ENCODE measurements at regions not wholly inside any gene's neighbourhood (a gene's known extent, or its start where the extent isn't known, plus 50 kb on each side); places are given as distances from the start of the nearest gene placed in this dataset.

DNA sequence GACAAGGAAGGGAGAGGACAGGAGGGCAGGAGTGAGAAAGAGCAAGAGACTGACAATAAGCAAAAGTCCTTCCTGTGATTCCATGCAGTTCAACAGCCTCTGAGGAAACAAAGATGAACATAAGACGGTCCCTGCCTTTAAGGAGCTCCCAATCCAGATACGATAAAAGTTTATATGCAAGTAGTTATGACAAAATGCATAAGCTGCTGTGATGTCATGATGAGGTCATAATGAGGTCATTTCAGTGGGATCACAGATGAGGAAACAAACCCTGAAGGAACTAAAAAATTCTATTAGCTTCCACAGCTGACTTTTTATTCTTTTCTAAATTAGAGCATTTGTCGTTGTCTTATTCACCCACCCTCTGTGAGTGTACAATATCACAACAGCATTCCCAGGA lies 458.5 kb upstream of the ACVR2A start:
- no peak for FAIRE-seq
- DNase-seq (ENCODE audit: insufficient read length, low spot score) = no peak

- no peak for DNase-seq (ENCODE audit: insufficient read length, low spot score)
- FAIRE-seq = no peak
These were observed 459.2 kb upstream of the ACVR2A start for GRCh38 chr2:147385600-147385999.

GRCh38 chr2:147384659-147385058 lies 460.2 kb upstream of the ACVR2A start:
- FAIRE-seq = no peak
- DNase-seq (ENCODE audit: insufficient read length, low spot score) = no peak

DNA sequence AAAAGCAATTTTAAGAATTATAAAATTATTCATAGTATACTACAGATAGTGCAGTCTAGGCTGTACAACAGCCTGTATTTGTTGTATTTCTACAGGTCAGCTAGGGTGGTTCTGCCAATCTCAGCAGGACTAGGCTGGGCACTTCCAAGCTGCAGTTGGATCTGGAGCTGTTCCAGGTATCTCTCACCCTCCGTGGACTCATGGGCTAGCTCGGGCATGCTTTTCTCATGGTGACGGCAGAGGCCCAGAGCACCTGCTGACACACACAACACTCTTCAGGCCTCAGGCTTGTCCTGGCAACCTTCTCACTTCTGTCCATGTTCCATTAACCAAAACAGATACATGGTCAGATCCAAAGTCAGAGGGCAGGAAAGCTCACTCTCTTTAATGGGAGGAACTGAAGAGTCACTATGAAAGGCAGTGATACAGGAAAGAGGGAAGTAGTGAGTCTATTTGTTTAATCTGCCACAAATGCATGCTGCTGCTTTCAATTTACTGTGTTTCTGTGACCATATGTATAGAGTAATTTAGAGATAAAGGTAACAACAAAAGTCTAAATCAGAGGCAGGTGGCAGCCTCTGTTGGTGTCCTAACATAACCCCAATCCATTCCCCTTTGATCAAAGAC lies 462.4 kb upstream of the ACVR2A start:
- FAIRE-seq (no peak), DNase-seq (ENCODE audit: insufficient read length, low spot score) (no peak)

DNA sequence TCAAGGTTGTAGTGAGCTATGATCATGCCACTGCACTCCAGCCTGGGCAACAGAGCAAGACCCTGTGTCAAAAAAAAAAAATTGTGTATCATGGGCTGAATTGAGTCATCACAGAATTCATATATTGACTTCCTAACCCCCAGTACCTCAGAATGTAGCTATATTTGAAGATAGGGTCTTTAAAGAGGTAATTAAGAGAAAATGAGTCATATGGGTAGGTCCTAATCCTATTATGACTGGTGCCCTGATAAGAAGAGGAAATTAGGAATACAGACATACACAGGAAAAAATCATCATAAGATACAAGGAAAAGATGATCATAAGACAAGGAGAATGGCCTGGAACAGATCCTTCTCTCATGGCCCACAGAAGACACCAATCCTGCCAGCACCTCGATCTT lies 466.4 kb upstream of the ACVR2A start:
- no peak for FAIRE-seq
- DNase-seq (ENCODE audit: insufficient read length, low spot score) = no peak

DNA sequence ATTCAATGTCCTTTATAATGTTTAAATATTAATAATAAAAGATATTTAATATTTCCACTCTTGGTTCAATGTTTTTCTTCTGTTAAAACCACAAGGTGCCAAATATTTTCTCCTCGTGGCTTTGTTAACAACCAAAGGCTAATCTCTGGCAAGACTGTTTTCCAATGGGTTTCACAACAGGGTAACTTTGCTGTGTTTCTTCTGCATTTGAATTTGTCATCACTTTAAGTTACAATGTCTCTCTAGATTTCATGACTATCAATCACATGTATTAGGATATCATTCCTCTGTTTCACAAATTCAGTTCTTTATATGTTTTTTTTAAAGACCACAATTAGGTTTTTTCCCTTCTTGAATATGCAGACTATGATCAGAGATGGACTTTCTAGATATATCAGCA lies 469.8 kb upstream of the ACVR2A start:
- FAIRE-seq (no peak), DNase-seq (ENCODE audit: insufficient read length, low spot score) (no peak)

- DNase-seq (ENCODE audit: insufficient read length, low spot score) (no peak), FAIRE-seq (no peak)
These were observed 470.4 kb upstream of the ACVR2A start for GRCh38 chr2:147374423-147374811.

GRCh38 chr2:147373800-147374422 lies 470.9 kb upstream of the ACVR2A start:
- no peak for FAIRE-seq
- DNase-seq (ENCODE audit: insufficient read length, low spot score) = no peak

DNA sequence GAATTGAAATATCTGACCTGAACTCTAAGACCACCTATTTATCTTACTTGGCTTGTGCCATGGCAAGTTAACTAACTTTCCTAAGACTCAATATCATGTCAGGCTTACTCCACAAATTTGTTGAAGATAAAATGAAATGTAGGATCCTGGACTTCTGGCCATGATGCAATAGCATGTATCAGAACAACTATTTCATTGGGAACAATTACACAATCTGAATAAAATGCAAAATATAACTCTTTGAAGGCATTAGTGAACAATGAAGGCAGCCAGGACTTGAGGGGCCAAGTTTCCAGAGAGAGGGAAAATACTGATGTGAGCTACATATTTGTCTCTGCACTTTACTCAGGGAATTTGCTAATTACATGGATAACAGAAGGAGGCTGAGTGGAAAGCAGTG lies 476.5 kb upstream of the ACVR2A start:
- DNase-seq (ENCODE audit: insufficient read length, low spot score) = no peak
- no peak for FAIRE-seq

DNA sequence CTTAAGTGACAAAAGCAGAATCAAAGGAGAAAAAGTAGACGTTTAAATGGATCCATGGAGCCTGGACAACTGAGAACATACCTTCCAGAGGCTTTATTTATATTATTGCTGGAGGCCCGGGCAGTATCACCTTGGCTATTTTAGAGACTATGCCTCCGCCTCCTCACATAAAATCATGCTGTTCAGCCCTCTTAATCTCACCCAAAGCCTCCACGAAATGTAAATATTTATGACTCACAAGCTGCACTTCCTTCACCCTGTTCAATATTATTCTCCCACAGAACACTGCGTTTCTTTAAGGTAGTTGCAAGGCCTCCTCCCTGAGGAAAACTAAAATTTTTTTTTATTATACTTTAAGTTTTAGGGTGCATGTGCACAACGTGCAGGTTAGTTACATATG lies 478.6 kb upstream of the ACVR2A start:
- FAIRE-seq = no peak
- no peak for DNase-seq (ENCODE audit: insufficient read length, low spot score)

DNA sequence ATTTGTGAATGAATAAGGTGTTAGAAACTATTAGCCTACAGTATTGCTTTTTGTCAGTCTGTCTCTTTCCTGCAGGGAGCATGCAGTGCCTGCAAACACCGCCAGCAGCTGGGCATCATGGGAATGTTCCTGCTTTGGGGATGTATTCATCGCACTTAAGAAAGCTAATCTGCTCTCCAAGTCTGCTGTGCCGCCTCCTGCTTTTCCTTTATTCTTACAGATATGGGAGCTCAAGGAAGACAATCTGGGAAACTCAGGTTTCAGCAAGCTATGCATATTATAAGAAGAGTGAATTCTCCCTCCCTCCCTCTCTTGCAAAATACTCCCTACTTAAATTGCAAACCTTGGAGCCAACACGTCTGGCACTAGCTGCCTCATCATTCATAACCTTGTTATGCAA lies 479.2 kb upstream of the ACVR2A start:
- FAIRE-seq (no peak), DNase-seq (ENCODE audit: insufficient read length, low spot score) (no peak)

DNA sequence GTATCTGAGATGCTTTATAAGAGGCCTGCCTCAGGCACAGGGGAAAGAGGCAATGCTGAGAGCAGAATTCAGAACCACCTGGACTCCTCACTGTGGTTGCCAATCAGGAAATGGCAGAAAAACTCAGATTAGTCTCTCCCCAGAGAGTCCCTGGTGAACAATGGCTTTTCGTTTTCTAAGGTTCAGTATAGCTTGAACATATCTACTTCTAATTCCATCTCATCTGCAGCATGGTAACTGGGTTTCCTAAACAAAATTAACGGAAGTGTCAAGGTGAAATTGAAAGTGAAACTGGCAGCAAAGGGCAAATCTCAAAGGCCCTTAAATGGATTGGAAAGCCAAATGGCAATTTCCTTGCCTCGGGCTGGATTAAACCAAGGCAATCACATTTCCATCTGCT lies 480.2 kb upstream of the ACVR2A start:
- no peak for DNase-seq (ENCODE audit: insufficient read length, low spot score)
- FAIRE-seq = no peak

- FAIRE-seq (no peak), DNase-seq (ENCODE audit: insufficient read length, low spot score) (no peak)
These were observed 481.6 kb upstream of the ACVR2A start for GRCh38 chr2:147363181-147363580.

DNA sequence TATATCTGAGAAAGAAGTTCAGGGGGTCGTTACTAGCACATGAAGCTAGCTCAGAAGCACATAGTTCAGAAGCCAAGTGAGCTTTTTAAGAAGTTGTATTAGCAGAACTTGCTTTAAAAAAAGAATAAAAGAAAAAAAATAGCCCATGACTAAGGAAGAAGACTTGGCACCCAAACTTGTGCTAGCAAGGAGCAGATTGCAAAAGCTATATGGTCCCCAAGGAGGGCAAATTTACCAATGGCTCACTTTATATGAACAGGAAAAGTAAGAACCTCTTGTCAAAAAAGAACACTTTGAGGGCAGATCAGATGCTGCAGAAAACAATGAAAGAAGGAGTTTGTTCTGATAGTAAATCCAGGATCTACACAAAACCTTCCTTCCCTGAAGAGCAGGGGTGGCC lies 486.5 kb upstream of the ACVR2A start:
- no peak for FAIRE-seq

DNA sequence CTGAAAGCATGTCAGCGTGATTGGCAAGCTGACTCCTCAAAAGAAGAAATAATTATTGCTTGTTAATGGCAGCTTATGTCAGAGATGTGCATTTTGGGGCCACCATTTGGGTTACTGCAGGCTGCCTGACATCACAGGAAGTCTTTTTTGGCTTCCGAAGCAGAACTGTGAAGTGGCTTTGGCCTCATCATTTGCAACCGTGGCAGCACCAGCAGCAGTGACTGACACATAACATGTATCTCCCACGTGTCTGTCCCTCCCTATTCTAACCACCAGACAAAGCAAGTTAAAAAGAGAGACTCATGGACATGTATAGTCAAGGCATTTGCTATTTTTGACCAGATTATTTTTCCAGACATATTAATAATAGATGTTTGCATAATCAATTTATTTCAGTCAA lies 488.7 kb upstream of the ACVR2A start:
- FAIRE-seq = no peak

More for the DNA sequence above, 486.5 kb upstream of the ACVR2A start:
- DNase-seq (ENCODE audit: insufficient read length, low spot score) = no peak

GRCh38 chr2:147355706-147356105 lies 489.1 kb upstream of the ACVR2A start:
- DNase-seq (ENCODE audit: insufficient read length, low spot score) = no peak
- no peak for FAIRE-seq

More for the DNA sequence above, 488.7 kb upstream of the ACVR2A start:
- DNase-seq (ENCODE audit: insufficient read length, low spot score) = no peak

DNA sequence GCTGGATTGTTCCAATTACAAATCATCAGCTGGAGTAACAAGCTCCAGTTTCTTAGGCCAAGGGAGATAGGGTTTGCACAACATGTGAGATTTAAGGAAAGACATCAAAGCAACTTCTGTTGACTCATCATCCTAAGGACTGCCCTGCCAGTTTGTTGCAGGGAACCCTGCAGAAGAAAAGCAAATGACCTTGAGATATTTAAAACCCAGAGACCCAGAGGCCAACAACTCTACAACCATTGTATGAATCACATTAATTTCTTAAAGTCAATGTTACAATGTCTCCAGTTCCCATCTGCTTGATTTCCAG lies 491.8 kb upstream of the ACVR2A start:
- FAIRE-seq (no peak), DNase-seq (ENCODE audit: insufficient read length, low spot score) (no peak)

DNA sequence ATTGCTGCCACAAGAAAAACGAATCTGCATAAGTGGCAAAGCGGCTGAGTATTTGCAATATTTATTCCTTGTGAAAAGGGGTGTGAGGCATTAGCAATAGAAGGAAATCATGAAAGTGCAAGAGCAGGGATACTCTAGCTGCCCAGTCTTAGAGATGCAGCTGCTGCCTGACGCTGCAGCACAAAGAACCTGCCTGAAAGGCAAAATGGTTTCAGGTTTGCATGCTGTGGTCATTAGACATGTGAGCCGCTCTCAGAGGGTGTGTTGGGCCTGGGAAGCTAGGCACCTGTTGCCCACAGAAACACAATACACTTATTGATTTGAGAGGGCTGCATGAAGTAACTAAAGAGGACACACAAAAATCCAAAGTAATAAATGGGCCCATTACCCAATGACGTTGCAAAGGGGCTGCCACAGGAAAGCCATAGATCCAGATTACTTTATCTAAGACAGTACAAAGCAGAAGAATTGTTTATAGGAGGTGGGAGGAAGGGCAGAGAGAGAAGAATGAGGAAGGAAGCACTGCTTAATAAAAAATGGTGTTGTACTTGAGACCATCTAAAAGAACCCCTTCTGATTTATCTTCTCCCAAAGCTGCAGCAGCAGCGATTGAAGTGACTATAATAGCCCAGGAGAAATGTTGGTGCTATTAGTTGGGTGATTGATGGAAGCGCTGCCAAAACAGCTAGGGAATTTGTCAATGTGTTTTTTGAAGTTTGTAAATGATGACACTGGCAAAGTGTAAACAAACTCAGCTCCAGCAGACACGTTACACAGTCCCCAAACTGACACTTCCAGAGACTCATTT lies 492.4 kb upstream of the ACVR2A start:
- no peak for FAIRE-seq

GRCh38 chr2:147351784-147352183 lies 493.0 kb upstream of the ACVR2A start:
- no peak for DNase-seq (ENCODE audit: insufficient read length, low spot score)
- no peak for FAIRE-seq

More for the DNA sequence above, 492.4 kb upstream of the ACVR2A start:
- no peak for DNase-seq (ENCODE audit: insufficient read length, low spot score)

DNA sequence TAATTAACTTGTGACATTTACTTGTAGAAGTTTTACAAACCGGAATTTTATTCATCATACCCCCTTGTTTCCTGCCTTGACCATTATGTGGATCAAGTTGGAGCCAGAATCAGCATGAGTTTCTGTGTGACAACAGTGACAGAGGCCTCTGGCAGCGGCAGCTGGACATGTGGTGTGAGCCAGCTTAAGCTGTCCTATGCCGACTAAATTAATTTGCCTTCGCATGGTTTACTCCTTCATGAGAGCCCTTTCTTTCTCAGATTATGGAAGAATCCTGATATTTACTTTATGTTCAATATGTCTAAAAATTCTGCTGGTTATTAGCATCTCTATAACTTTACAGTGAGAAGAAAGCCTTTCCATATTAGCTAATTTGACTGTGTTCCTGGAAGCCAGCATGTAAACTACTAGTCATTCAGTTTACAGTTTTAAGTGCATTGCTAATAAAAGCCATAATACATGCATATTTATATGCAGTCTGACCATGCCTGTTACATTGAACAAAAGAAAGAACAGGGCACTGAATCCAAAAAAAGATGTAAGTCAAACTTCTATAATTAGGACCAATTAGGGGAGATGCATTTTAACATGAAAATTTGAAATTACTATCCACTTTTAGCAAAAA lies 495.8 kb upstream of the ACVR2A start:
- no peak for DNase-seq (ENCODE audit: insufficient read length, low spot score)
- FAIRE-seq = no peak

GRCh38 chr2:147346142-147346541 lies 498.7 kb upstream of the ACVR2A start:
- no peak for FAIRE-seq
- DNase-seq (ENCODE audit: insufficient read length, low spot score) = no peak

- FAIRE-seq (no peak), DNase-seq (ENCODE audit: insufficient read length, low spot score) (no peak)
These were observed 499.6 kb upstream of the ACVR2A start for GRCh38 chr2:147345246-147345645.

Measured in HTR-8/SVneo (cell line).